GM21737 (cell line): ENCODE measurements at regions not wholly inside any gene's neighbourhood (a gene's known extent, or its start where the extent isn't known, plus 50 kb on each side); places are given as distances from the start of the nearest gene placed in this dataset.
"Not testable (repeated sequence)": the region's sequence is repeated elsewhere in the genome, so short reads cannot be mapped to it uniquely, and the experiment has no call there.

Experiments used
- ATAC-seq: cut with Tn5 transposase; IDR thresholded peaks from one replicate; pipeline ENCODE4 v1.9.1; 2021; ENCODE audit warnings: mild to moderate bottlenecking, moderate library complexity; ENCODE audit not compliant: unreplicated experiment

- no peak for ATAC-seq
Measured at GRCh38 chr3:36656873-36657272, 107.5 kb downstream of the DCLK3 start.

- no peak for ATAC-seq
Measured at GRCh38 chr3:36653095-36653494, 111.3 kb downstream of the DCLK3 start.

GRCh38 chr3:36652104-36652503 lies 112.2 kb downstream of the DCLK3 start:
- no peak for ATAC-seq

GRCh38 chr3:36650271-36650671 lies 114.1 kb downstream of the DCLK3 start:
- ATAC-seq: no peak

GRCh38 chr3:36649125-36649524 lies 115.2 kb downstream of the DCLK3 start:
- peak; percentile 11 for ATAC-seq

- peak; percentile 71 for ATAC-seq
Measured at GRCh38 chr3:36648241-36649034, 115.9 kb downstream of the DCLK3 start.

GRCh38 chr3:36647423-36647853 lies 116.9 kb downstream of the DCLK3 start:
- no peak for ATAC-seq

- ATAC-seq: no peak
Measured at GRCh38 chr3:36643192-36643591, 121.2 kb downstream of the DCLK3 start.

- no peak for ATAC-seq
Measured at GRCh38 chr3:36635731-36636130, 128.6 kb downstream of the DCLK3 start.

GRCh38 chr3:36633897-36634296 lies 130.5 kb downstream of the DCLK3 start:
- ATAC-seq: not testable (repeated sequence)

- no peak for ATAC-seq
Measured at GRCh38 chr3:36633060-36633459, 131.3 kb downstream of the DCLK3 start.

- no peak for ATAC-seq
Measured at GRCh38 chr3:36631549-36631948, 132.8 kb downstream of the DCLK3 start.

GRCh38 chr3:36615861-36616260 lies 148.5 kb downstream of the DCLK3 start:
- no peak for ATAC-seq

- ATAC-seq: no peak
Measured at GRCh38 chr3:36606871-36607765, 157.2 kb downstream of the DCLK3 start.

GRCh38 chr3:36603423-36603822 lies 160.9 kb downstream of the DCLK3 start:
- ATAC-seq: no peak

GRCh38 chr3:36600404-36600803 lies 163.9 kb downstream of the DCLK3 start:
- no peak for ATAC-seq
